ENCODE measurements at regions not wholly inside any gene's neighbourhood (a gene's known extent, or its start where the extent isn't known, plus 50 kb on each side); places are given as distances from the start of the nearest gene placed in this dataset.

GRCh38 chr6:40210628-40211056 is 276.4 kb upstream of the MOCS1 start:
- no peak for TF ChIP-seq CTCF (conservative IDR thresholded peaks at IDR 0.05; ENCODE audit: low read depth, low read length)
- DNase-seq (ENCODE audit: low read depth), result no peak
- no peak overlapping the region for H3K4me3 ChIP-seq (ENCODE audit: low read depth, low read length)

- no peak for TF ChIP-seq CTCF (conservative IDR thresholded peaks at IDR 0.05; ENCODE audit: low read depth, low read length)
- no peak for DNase-seq (ENCODE audit: low read depth)
- H3K4me3 ChIP-seq (ENCODE audit: low read depth, low read length), result no peak overlapping the region
These were observed 271.5 kb upstream of the MOCS1 start for GRCh38 chr6:40205801-40206200.

- H3K4me3 ChIP-seq (ENCODE audit: low read depth, low read length), result no peak overlapping the region
- TF ChIP-seq CTCF (conservative IDR thresholded peaks at IDR 0.05; ENCODE audit: low read depth, low read length), result no peak
- DNase-seq (ENCODE audit: low read depth), result no peak
These were observed 270.7 kb upstream of the MOCS1 start for GRCh38 chr6:40205004-40205403.

DNA sequence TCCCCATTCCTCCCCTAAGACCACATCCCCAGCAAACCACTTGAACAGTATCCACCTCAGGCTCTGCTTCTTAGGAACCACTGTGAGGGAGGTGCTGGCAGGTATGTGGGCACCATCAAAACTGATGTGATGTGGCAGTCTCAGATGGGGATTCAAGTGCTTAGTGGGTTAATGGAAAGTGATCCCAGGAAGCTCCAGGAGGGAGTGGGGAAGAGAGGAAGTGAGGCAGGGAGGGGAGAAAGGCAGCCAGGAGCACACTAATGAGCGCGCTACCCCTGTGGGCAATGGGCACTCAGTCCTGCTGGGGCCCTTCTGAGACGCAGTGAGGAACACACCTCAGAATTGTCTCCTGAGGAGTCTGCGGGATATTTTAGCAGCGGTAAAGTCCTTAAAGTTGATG is 263.1 kb upstream of the MOCS1 start:
- H3K4me3 ChIP-seq (ENCODE audit: low read depth, low read length), result no peak overlapping the region
- no peak for DNase-seq (ENCODE audit: low read depth)
- no peak for TF ChIP-seq CTCF (conservative IDR thresholded peaks at IDR 0.05; ENCODE audit: low read depth, low read length)

DNA sequence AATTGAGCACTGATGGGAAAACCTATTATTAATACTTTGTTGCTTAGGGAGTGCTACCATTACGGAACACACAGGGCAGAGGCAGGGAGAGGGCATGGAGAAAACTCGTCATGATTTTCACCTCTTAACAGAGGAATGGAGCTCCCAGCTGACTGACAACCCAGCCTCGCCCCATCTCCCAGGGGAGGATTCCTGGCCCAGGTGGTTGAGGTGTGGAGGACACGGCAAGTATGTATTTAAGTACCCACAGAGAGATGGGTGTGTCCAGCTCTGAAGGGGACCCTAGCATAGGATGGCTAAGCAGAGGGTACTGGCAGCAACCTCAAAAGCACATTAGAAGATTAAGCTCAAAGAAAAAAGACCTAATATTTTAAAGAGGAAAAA is 261.9 kb upstream of the MOCS1 start:
- no peak for DNase-seq (ENCODE audit: low read depth)
- H3K4me3 ChIP-seq (ENCODE audit: low read depth, low read length), result no peak overlapping the region
- TF ChIP-seq CTCF (conservative IDR thresholded peaks at IDR 0.05; ENCODE audit: low read depth, low read length), result no peak

GRCh38 chr6:40195428-40196134 is 261.3 kb upstream of the MOCS1 start:
- H3K4me3 ChIP-seq (ENCODE audit: low read depth, low read length), result no peak overlapping the region
- TF ChIP-seq CTCF (conservative IDR thresholded peaks at IDR 0.05; ENCODE audit: low read depth, low read length), result no peak
- no peak for DNase-seq (ENCODE audit: low read depth)

- no peak for DNase-seq (ENCODE audit: low read depth)
- H3K4me3 ChIP-seq (ENCODE audit: low read depth, low read length), result no peak overlapping the region
- no peak for TF ChIP-seq CTCF (conservative IDR thresholded peaks at IDR 0.05; ENCODE audit: low read depth, low read length)
These were observed 260.3 kb upstream of the MOCS1 start for GRCh38 chr6:40194447-40195170.
